ENCODE measurements at regions not wholly inside any gene's neighbourhood (a gene's known extent, or its start where the extent isn't known, plus 50 kb on each side); places are given as distances from the start of the nearest gene placed in this dataset.

- TF ChIP-seq MAX (IDR thresholded peaks at IDR 0.05) (no peak), REST (IDR thresholded peaks at IDR 0.05; ENCODE audit: low read depth) (no peak), RAD21 (IDR thresholded peaks at IDR 0.05; ENCODE audit: low read depth) (peak; percentile 36; the same call in 1 of the 2 replicates), USF1 (IDR thresholded peaks at IDR 0.05) (no peak)
Observed at GRCh38 chr1:204791453-204792353, 79.0 kb upstream of the NFASC start.

GRCh38 chr1:204792354-204792692 lies 78.3 kb upstream of the NFASC start:
- no peak for TF ChIP-seq EP300 (IDR thresholded peaks at IDR 0.05; ENCODE audit: borderline replicate concordance)
- no peak for TF ChIP-seq REST (IDR thresholded peaks at IDR 0.05; ENCODE audit: low read depth)
- TF ChIP-seq NFIC (IDR thresholded peaks at IDR 0.05) = no peak
- TF ChIP-seq MAX (IDR thresholded peaks at IDR 0.05) = no peak
- no peak for TF ChIP-seq USF1 (IDR thresholded peaks at IDR 0.05)
- no peak for TF ChIP-seq TCF12 (IDR thresholded peaks at IDR 0.05; ENCODE audit: low read depth)
- no peak for TF ChIP-seq TAF1 (IDR thresholded peaks at IDR 0.05; ENCODE audit: low read depth)
- TF ChIP-seq ZBTB7A (IDR thresholded peaks at IDR 0.05; ENCODE audit: low read depth) = no peak
- no peak for TF ChIP-seq YY1 (IDR thresholded peaks at IDR 0.05; ENCODE audit: low read depth)
- TF ChIP-seq CEBPB (IDR thresholded peaks at IDR 0.05) = no peak
- TF ChIP-seq EGR1 (IDR thresholded peaks at IDR 0.05) = no peak
- no peak for TF ChIP-seq CREB1 (IDR thresholded peaks at IDR 0.05; ENCODE audit: low read depth)
- no peak for TF ChIP-seq RAD21 (IDR thresholded peaks at IDR 0.05; ENCODE audit: low read depth)
- no peak for TF ChIP-seq TEAD4 (IDR thresholded peaks at IDR 0.05)
- no peak for TF ChIP-seq FOXM1 (IDR thresholded peaks at IDR 0.05; ENCODE audit: borderline replicate concordance, low read depth)

- TF ChIP-seq YY1 (IDR thresholded peaks at IDR 0.05; ENCODE audit: low read depth) = no peak
- no peak for TF ChIP-seq TCF12 (IDR thresholded peaks at IDR 0.05; ENCODE audit: low read depth)
- no peak for TF ChIP-seq NFIC (IDR thresholded peaks at IDR 0.05)
- TF ChIP-seq MAX (IDR thresholded peaks at IDR 0.05) = no peak
- TF ChIP-seq REST (IDR thresholded peaks at IDR 0.05; ENCODE audit: low read depth) = no peak
- TF ChIP-seq EGR1 (IDR thresholded peaks at IDR 0.05) = no peak
- TF ChIP-seq FOXM1 (IDR thresholded peaks at IDR 0.05; ENCODE audit: borderline replicate concordance, low read depth) = no peak
- no peak for TF ChIP-seq TEAD4 (IDR thresholded peaks at IDR 0.05)
Observed at GRCh38 chr1:204793259-204793914, 77.3 kb upstream of the NFASC start.

GRCh38 chr1:204797401-204797800 lies 73.3 kb upstream of the NFASC start:
- no peak for TF ChIP-seq MAX (IDR thresholded peaks at IDR 0.05)
- no peak for TF ChIP-seq CREB1 (IDR thresholded peaks at IDR 0.05; ENCODE audit: low read depth)
- TF ChIP-seq TEAD4 (IDR thresholded peaks at IDR 0.05) = no peak
- TF ChIP-seq REST (IDR thresholded peaks at IDR 0.05; ENCODE audit: low read depth) = no peak
- no peak for TF ChIP-seq FOXM1 (IDR thresholded peaks at IDR 0.05; ENCODE audit: borderline replicate concordance, low read depth)
- TF ChIP-seq TCF12 (IDR thresholded peaks at IDR 0.05; ENCODE audit: low read depth) = no peak
- TF ChIP-seq EGR1 (IDR thresholded peaks at IDR 0.05) = no peak
- TF ChIP-seq USF1 (IDR thresholded peaks at IDR 0.05) = no peak
- no peak for TF ChIP-seq EP300 (IDR thresholded peaks at IDR 0.05; ENCODE audit: borderline replicate concordance)
- TF ChIP-seq TAF1 (IDR thresholded peaks at IDR 0.05; ENCODE audit: low read depth) = no peak
- no peak for TF ChIP-seq RAD21 (IDR thresholded peaks at IDR 0.05; ENCODE audit: low read depth)
- no peak for TF ChIP-seq ZBTB7A (IDR thresholded peaks at IDR 0.05; ENCODE audit: low read depth)
- TF ChIP-seq YY1 (IDR thresholded peaks at IDR 0.05; ENCODE audit: low read depth) = no peak
- no peak for TF ChIP-seq NFIC (IDR thresholded peaks at IDR 0.05)
- TF ChIP-seq CEBPB (IDR thresholded peaks at IDR 0.05) = no peak

All from Ishikawa (cell line).